HTR-8/SVneo (cell line): ENCODE measurements at regions not wholly inside any gene's neighbourhood (a gene's known extent, or its start where the extent isn't known, plus 50 kb on each side); places are given as distances from the start of the nearest gene placed in this dataset.
"Not testable (repeated sequence)": the region's sequence is repeated elsewhere in the genome, so short reads cannot be mapped to it uniquely, and the experiment has no call there.

Experiments
- DNase-seq: peaks from one replicate; pipeline ENCODE4 v3.0.0; 2011; ENCODE audit warnings: low spot score, mixed read lengths; ENCODE audit not compliant: insufficient read length
- FAIRE-seq: peaks from 2 replicates; lab custom pipeline; 2011; peaks lifted over from hg19 to GRCh38; lab: Jason Lieb, UNC

DNA sequence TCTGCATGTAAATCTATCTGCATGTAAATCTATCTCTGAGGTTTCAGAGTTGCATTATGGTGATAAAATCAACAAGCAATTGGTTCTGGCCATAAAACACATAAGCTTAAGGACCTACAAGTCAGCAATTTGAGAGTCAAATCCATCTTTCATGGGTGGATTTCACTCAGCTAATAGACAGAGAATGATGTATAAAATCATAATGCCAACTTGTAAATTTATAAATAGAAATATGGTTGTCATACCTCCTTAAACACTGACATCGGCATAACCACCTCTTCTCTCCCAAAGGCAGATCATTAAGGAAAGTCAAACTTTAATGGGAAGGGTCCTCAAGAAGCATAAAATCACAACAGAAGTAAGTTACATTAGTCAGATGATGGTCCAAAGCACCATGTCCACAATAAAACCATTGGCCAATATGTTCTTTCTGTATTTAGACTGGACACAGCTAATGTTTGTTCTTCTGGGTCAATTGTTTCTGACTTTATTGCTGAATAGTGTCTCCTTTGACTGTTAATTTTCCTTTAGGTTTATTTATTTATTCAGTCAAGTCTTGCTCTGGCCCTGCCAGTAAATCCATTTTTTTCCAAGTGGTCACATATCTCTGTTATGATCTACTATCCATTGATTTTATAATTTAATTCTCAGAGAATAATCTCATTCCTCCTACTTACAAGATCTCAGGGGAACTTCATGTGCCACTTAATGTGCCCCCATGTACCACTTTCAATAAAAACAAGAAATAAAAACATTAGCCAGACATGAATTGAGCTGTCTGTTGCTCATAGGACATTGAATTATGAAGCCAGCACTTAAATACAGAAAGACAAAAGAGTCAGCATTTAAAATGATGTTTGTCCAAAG is 382.9 kb upstream of the IRAK1BP1 start:
- FAIRE-seq = no peak
- DNase-seq = no peak

DNA sequence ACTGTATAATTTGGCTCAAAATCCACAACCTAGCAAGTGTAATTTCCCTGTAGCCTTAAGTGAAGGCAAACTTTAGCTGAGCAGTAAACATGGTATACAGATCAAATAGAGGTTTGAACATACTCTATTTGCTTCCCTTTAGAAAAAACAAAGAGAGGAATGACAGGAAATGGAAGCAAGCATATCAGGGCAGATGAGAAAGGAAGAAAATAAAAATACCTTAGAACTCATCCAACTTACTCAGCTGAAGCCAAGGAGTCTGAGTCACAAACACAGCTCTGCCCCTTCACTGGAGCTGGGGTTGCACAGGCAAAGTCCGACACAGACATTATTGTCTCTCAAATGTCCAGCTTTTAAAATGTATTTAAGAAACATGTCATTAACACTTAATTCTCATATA is 379.9 kb upstream of the IRAK1BP1 start:
- DNase-seq (no peak), FAIRE-seq (no peak)

DNA sequence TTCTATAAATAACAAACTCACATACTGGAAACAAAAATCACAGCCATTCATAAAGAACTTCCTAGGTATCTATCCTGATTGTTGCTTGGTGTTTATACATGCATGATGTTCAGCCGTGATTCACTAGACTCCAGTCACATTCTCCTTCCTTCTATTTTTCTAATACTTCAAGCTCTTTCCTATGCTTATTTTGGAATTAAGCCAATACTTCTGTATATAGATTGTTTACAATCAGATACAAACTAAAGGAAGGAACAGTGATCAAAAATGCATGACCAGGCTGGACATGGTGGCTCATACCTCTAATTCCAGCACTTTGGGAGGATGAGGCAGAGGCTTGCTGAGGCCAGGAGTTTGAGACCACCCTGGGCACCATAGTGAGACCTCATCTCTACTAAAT is 377.5 kb upstream of the IRAK1BP1 start:
- no peak for DNase-seq
- no peak for FAIRE-seq

DNA sequence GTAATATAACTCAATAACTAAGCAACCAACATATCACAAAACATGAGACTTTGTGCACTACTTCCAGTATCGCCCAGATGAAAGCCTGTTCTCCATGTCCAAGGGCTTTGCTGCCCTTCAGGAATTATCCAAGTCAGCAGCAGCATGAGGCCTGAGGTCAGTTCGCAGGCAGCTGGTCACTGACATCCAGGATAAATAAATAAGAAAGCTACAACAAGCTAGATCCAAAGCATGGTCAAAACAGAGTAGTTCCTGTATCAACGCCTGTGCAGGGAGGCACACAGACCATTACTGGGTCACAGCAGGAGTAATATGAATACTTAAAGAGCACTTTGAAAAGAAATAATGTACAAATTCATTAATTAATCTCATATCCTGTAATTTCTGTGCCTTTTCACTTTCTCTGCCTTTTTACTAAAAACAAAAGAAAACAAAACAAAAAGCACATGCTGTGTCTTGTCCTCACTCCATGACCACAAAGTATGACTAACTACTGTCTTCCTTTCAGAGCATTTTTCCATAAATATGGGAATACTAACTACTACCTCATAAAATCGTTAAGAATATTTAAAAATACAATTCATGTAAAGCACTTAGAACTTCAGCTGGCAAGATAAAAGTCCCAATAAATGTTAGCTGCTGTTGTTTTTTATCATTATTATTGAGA is 374.9 kb upstream of the IRAK1BP1 start:
- DNase-seq (no peak), FAIRE-seq (no peak)

DNA sequence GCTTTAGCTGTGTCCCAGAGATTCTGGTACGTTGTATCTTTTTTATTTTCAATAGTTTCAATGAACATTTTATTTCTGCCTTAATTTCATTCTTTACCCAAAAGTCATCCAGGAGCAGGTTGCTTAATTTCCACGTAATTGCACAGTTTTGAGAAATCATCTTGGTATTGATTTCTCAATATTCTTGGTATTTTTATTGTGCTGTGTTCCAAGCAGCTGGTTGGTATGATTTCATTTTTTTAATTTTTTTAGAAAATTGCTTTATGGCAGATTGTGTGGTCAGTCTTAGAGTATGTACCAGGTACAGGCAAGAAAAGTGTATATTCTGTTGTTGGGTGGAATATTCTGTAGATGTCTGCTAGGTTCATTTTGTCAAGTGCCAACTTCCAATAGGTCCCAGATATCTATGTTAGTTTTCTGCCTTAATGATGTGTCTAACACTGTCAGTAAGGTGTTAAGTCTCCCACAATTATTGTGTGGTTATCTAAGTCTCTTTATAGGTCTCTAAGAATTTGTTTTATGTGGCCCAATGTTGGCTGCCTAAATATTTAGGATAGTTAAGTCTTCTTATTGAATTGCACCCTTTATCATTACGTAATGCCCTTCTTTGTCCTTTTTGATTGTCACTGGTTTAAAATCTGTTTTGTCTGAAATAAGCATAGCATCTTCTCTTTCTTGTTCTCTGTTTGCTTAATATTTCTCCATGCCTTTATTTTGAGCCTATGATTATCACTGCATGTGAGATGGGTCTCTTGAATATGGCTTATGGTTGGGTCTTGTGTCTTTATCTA is 366.9 kb upstream of the IRAK1BP1 start:
- FAIRE-seq (no peak), DNase-seq (no peak)

DNA sequence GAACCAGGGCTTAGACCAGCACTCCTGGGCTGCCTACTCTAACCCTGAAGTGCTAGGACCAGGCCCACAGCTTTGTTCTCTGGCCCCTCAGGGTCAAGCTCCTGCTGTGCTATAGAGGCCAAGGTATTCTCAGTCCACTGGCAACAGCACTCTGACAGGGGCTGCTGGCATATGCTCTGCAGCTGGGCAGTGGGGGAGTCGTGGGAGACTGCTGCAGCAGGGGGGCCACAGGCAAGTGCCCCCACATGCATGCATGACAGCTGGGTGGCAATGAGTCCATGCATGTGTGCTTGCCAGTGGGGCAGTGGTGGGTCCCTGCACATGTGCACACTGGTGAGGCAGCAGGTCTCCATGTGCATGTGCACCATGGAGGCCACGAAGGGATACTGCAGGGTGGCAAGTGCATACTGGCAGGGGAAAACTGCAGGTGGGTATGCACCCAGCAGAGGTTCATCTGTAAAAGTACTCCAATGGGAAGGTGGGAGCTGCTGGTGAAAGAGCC is 364.9 kb upstream of the IRAK1BP1 start:
- DNase-seq = no peak
- FAIRE-seq = no peak

DNA sequence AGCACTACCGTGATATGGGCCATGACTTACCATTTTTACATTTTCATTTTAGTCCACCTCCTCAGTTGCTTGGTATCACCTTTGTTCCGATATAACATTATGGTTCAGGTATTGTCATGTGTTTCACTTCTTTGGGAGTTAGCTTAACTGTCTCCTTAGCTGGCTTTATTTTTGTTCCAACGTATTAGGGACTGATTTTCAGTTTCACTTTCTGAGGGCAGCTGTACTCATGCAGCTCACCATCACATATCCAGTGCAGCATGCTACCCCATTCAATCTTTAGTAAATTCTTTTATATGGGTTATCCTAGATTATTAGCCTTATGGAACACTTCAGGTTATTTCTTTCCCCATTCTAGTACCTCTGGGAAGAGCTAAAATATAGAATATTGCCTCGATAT is 362.2 kb upstream of the IRAK1BP1 start:
- DNase-seq (no peak), FAIRE-seq (no peak)

DNA sequence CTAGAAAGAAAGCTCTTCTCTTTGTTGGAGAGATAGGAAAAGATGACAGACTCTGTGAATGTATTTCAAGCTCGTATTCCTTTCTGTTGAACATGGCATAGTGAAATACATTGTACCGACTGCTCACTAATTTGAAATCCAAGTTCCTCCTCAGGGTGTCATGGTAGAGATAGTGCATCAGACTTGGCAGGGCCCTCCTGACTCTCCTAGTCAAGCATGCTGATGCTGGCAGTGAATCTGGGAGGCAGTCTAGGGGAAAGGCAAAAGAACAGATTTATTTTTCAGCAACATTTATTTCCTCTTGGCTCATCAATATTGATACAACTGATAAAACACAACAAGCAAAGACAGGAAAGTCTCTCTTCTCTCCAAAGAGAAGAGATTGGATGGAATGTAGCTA is 356.3 kb upstream of the IRAK1BP1 start:
- no peak for DNase-seq
- no peak for FAIRE-seq

DNA sequence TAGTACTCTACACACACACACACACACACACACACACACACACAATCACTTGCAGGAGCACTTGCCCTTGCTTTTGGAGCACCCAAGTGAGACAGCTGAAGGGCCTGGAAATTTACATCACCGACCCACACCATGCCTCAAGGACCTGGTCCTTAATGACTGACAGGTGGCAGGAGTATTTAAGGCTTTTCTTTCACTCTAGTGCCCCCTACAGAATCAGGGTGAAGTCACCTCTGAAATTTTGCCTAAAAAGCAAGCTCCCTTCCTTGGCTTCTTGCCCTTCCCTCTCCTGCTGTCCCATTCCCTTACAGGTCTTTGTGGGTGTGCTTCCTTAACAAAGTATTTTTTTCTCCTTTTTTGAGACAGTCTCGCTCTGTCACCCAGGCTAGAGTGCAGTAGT is 353.5 kb upstream of the IRAK1BP1 start:
- no peak for DNase-seq
- FAIRE-seq = no peak

DNA sequence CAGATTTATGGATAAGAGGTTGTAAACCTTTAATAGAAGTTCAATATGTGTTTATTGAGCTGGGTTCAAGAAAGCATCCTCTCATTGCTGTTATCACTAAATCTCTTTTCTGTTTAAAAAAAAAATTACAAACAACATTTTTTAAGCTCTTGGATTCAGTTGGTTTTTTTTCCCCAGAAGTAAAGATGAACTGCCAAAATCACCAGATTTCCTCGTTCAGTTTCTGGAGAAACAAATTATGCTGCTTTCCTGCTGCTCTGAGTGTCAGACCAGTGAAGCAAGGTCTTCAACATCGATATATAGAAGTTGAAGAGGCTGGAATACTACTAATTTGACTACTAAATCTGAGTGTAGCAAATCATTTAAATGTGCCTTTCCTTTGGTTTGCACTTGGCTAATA is 352.1 kb upstream of the IRAK1BP1 start:
- FAIRE-seq (no peak), DNase-seq (no peak)

DNA sequence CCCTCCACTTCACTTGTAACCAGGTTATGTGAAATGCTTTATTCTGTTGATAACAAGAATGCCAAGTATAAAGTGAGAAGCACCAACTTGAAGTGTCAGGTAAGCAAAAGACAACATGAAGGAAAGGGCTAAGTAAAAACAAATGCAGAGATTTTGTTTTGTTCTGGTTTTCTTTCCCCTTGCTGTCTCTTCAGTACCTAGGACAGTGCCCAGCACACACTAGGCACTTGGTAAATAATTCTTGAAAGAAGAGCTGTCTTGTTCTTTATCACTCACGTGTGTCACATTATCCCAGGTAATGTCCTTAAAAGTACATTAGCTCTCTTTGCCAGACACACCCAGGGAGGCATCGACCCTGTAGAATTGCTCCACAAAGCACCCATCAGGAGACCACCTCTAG is 350.0 kb upstream of the IRAK1BP1 start:
- DNase-seq (no peak), FAIRE-seq (no peak)

DNA sequence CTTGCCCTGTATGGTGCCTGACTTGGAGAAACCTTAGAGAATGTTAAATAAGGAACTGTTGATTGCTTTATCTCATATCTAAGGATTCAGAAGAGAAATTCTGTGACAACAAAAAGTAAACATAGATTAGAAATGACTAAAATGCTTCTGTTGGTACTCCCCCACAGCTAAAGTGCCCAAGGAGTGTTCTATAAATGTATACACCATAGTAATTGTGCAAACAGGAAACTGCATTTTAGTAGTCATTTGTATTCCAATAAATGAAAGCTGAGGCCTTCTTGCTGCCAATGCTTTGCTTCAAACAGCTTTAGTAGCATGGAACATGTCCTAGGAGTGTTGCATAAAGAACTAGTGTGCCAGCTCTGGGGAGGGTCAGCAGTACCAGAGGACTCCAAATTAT is 343.7 kb upstream of the IRAK1BP1 start:
- DNase-seq (no peak), FAIRE-seq (no peak)

DNA sequence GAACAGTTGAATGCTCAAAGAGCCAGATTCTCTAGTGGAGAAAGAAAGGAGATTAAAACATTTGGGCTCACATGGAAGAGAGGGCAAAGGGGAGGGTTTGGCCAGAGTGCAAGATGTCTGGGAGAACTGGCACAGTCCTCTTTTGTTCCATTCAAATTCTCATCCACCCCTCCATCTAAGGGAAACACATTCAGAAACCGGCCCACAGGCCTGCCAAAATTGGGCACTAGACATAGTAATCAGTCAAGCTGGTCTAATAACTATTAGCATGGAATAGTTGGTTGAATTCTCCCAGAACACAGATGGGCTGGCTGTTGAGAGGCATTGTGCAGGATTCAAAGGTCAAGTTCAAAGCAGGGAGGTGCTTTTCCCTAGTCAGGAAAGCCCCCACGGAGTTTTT is 341.4 kb upstream of the IRAK1BP1 start:
- DNase-seq (no peak), FAIRE-seq (no peak)

DNA sequence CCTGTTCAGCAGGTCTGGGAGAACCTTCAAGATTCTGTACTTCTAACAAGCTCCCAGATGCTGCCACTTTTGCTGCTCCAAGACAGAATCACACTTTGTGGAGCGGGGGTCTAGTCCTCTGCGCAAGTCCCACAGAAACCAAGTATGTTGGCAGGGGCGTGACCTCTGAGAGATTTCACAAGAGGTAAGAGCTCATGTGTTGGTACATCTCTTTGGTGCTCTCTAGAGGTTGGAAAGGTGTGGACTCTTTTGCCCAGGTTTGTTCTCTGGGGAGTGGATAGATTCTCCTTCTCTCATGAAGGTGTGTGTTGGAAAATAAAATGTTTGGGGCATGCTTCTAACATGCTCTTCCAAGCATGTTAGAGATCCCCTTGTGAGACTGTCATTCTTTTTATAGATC is 340.9 kb upstream of the IRAK1BP1 start:
- DNase-seq (no peak), FAIRE-seq (no peak)

DNA sequence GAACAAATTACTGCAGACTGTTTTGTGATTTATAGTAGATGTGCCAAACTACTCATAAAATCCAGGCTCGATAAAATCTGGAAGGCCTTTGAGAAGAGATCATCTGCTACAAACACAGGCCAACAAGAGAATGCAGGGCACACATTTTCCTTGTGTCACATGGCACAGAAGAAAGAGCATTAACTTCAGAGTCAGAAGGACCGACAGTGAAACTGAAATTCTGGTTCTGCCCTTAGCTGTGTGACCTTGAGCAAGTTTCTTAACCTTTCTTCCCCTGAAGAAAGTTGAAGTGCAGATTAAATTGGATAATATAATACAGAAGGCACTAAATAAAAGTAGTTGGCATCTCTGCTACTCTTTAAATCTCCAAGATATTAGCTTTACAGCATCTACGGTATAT is 338.4 kb upstream of the IRAK1BP1 start:
- FAIRE-seq (no peak), DNase-seq (no peak)

DNA sequence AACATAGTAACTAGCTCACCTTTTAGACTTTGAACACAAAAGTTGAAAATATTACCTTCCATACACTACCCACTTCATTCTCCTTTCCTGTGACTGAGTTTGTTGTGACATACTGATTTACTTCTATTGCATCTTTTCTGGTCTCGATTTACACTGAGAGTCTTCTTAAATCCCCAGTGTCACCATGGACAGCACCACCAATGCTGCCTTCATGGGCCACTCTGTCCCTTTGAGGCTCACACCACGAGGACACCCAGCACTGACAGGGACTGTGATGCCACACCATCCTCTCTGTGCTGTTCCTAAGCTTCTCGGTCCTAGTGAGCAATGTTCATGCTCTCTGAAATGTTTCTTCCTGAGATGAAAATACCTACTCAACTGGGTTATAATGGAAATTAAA is 337.1 kb upstream of the IRAK1BP1 start:
- DNase-seq = no peak
- FAIRE-seq = no peak

DNA sequence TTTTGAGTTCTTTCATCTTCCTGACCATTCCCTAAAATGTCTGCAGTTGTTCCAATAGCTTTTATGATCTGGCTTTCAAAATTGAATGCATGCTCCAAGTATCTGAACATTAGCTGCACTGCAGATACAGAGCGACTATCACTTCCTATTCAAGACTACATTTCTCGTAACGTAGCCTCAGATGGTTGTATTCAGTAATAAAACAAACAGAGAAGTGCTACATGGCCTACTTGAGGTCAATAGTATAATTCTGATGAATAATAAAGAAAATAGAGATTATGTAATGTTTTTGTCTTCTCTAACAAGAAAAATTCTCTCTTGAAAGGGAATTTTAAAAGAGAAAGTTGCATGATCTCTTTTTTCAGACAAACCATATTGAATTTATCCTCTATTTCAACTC is 333.9 kb upstream of the IRAK1BP1 start:
- no peak for FAIRE-seq
- no peak for DNase-seq

DNA sequence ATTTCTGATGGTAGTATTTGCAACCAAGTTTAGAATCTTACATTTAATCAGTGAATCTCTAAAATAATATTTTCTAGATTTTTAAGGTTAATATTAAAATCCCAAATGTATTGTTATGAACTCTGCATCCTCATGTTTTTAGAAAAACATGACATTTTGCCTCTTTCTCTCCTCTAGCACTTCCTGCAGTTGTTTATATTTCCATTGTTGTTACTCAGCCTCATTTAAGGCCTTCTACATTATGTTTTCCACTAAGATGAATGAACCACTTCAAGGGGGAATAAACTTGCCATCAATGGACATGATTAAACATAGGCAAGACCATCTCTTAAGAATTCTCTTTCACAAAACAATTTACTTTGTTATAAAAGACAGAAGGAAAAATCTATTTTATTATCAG is 333.5 kb upstream of the IRAK1BP1 start:
- FAIRE-seq = no peak
- DNase-seq = no peak

DNA sequence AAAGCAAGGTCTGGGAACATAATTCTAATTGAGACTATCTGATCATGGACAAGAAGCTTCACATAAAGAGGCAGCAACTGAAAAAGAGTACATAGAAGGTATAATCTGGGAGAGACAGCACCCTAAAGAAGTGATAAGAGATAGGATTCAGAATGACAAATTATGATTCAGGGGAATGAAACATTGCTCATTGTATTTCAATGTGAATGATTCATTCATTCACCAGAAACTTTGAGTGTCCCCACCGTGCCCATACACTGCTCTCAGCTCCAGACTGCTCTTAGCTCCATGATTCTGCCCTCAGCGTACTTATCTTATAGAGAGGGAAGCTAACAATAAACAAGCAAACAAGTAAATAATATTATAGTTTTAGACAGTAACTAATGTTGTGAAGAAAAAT is 329.3 kb upstream of the IRAK1BP1 start:
- FAIRE-seq (no peak), DNase-seq (no peak)

DNA sequence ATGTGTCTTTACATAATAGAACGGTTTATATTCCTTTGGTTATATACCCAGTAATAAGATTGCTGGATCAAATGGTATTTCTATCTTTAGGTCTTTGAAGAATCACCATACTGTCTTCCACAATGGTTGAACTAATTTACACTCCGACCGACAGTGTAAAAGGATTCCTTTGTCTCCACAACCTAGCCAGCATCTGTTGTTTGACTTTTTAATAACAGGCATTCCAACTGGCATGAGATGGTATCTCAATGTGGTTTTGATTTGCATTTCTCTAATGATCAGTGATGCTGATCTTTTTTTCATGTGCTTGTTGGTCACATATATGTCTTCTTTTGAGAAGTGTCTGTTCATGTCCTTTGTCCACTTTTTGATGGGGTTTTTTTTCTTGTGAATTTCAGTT is 319.7 kb upstream of the IRAK1BP1 start:
- not testable (repeated sequence) for FAIRE-seq, DNase-seq

DNA sequence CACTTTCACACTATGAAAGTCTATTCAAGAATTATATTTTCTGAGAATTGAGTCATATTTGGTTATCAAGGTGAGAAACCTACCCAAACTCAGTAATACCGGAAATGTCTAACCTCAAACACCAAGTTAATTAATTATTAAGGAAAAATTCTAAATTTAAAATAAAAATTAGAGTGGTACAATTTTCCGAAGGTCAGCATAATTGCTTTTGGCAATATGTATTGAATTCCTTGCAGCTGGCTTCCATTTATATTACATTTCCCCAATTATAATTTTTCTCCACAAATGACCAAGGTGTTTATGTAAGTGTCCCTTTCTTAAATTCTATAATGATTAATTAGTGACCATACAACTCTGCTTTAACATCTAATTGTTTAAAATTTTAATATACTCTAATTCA is 316.0 kb upstream of the IRAK1BP1 start:
- DNase-seq (no peak), FAIRE-seq (no peak)
